ENCODE measurements at regions not wholly inside any gene's neighbourhood (a gene's known extent, or its start where the extent isn't known, plus 50 kb on each side); places are given as distances from the start of the nearest gene placed in this dataset.
"Not testable (repeated sequence)": the region's sequence is repeated elsewhere in the genome, so short reads cannot be mapped to it uniquely, and the experiment has no call there.

- no peak overlapping the region for H3K4me3 Mint-ChIP-seq
- H3K4me1 Mint-ChIP-seq, result no peaks in the 10 kb centered on the region
- H3K9me3 Mint-ChIP-seq, result peaks cover 0 to 4% (median 0%) of the 10 kb centered on the region in 8 donors
- no peaks in the 10 kb centered on the region for H3K36me3 Mint-ChIP-seq
- no peak overlapping the region for H3K27ac Mint-ChIP-seq
- POLR2A ChIA-PET (ENCODE audit: partially characterized antibody), result no interaction called here
- no peaks in the 10 kb centered on the region for H3K27me3 Mint-ChIP-seq
- H3K9me3 ChIP-seq (ENCODE audit: control insufficient read depth in 1 of 2, low read length in 2 of 2), result no peaks in the 10 kb centered on the region
- no peaks in the 10 kb centered on the region for H3K36me3 ChIP-seq (ENCODE audit: insufficient read depth, low read length)
- no peaks in the 10 kb centered on the region for H3K4me1 ChIP-seq (ENCODE audit: insufficient read depth, low read length)
- intact Hi-C loops (cut with micrococcal nuclease), result no loop called here
- H3K4me3 ChIP-seq (ENCODE audit: low read length in 2 of 2), result no peak overlapping the region
- CTCF ChIA-PET (ENCODE audit: partially characterized antibody), result no interaction called here
- H3K27me3 ChIP-seq (ENCODE audit: insufficient read depth, low read length), result no peaks in the 10 kb centered on the region
- no peak for DNase-seq
- no peak overlapping the region for H3K27ac ChIP-seq (ENCODE audit: low read depth, low read length)
Measured at GRCh38 chr20:19049514-19049913, 162.9 kb upstream of the SLC24A3 start.

DNA sequence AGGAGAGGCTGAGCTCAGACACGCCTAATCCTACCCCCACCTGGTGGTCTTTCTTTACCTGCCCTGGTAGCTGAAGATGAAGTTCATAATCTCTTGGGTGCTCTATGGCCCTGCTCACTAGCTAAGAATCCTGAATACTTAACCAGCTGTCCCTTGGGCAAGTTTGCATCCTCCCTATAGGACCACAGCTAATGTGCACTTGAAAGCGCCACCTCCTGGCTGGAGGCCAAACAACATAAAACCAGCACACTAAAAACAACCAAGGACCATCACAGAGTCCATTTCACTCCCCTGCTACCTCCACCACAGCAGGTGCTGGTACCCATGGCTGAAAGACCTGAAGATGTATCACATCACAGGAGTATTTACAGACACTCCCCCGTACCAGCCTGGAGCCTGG, 155.5 kb upstream of the SLC24A3 start:
- H3K27me3 ChIP-seq (ENCODE audit: insufficient read depth, low read length), result no peaks in the 10 kb centered on the region
- no peaks in the 10 kb centered on the region for H3K9me3 ChIP-seq (ENCODE audit: control insufficient read depth in 1 of 2, low read length in 2 of 2)
- Mint-ChIP-seq H3K4me3 (no peak overlapping the region), H3K36me3 (no peaks in the 10 kb centered on the region), H3K4me1 (no peaks in the 10 kb centered on the region), H3K27ac (no peak overlapping the region), H3K9me3 (peaks cover 0 to 31% (median 18%) of the 10 kb centered on the region in 8 donors), H3K27me3 (peaks cover 0 to 4% of the 10 kb centered on the region in 2 donors)
- POLR2A ChIA-PET (ENCODE audit: partially characterized antibody), result no interaction called here
- H3K4me3 ChIP-seq (ENCODE audit: low read length in 2 of 2), result no peak overlapping the region
- H3K36me3 ChIP-seq (ENCODE audit: insufficient read depth, low read length), result no peaks in the 10 kb centered on the region
- no peak overlapping the region for H3K27ac ChIP-seq (ENCODE audit: low read depth, low read length)
- CTCF ChIA-PET (ENCODE audit: partially characterized antibody), result interaction anchor here (1.1 to 1.3 kb wide), 2 partner anchors 423 to 425 kb away, joined by 3 read pairs; no protein-coding TSS in a partner anchor
- DNase-seq, result no peak
- intact Hi-C loops (cut with micrococcal nuclease), result no loop called here
- no peaks in the 10 kb centered on the region for H3K4me1 ChIP-seq (ENCODE audit: insufficient read depth, low read length)

- peaks cover 1 to 67% (median 34%) of the 10 kb centered on the region in 8 donors for H3K9me3 Mint-ChIP-seq
- POLR2A ChIA-PET (ENCODE audit: partially characterized antibody); H3K27ac Mint-ChIP-seq; H3K27ac ChIP-seq (ENCODE audit: low read depth, low read length); H3K4me1 Mint-ChIP-seq; H3K27me3 Mint-ChIP-seq; intact Hi-C loops (cut with micrococcal nuclease); H3K9me3 ChIP-seq (ENCODE audit: control insufficient read depth in 1 of 2, low read length in 2 of 2); H3K36me3 Mint-ChIP-seq; H3K36me3 ChIP-seq (ENCODE audit: insufficient read depth, low read length); DNase-seq; H3K4me3 ChIP-seq (ENCODE audit: low read length in 2 of 2); CTCF ChIA-PET (ENCODE audit: partially characterized antibody); H3K4me3 Mint-ChIP-seq; H3K27me3 ChIP-seq (ENCODE audit: insufficient read depth, low read length); H3K4me1 ChIP-seq (ENCODE audit: insufficient read depth, low read length): not testable (repeated sequence)
Measured at GRCh38 chr20:19064788-19065187, 147.7 kb upstream of the SLC24A3 start.

DNA sequence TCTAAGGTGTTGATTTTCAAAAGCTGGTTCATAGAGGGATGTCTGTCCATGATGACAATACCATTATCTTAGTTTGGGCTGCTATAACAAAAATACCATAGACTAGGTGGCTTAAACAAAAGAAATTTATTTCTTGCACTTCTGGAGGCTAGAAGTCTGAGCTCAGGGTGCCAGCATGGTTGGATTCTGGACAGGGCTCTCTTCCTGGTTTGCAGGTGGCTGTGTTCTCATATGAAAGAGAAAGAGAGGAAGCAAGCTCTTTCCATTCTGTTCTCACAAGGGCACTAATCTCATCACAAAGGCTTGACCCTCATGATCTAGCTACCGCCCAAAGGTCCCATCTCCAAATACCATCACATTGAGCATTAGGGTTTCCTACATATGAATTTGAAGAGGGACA, 144.5 kb upstream of the SLC24A3 start:
- no peaks in the 10 kb centered on the region for H3K4me1 Mint-ChIP-seq
- DNase-seq, result no peak
- POLR2A ChIA-PET (ENCODE audit: partially characterized antibody), result no interaction called here

DNA sequence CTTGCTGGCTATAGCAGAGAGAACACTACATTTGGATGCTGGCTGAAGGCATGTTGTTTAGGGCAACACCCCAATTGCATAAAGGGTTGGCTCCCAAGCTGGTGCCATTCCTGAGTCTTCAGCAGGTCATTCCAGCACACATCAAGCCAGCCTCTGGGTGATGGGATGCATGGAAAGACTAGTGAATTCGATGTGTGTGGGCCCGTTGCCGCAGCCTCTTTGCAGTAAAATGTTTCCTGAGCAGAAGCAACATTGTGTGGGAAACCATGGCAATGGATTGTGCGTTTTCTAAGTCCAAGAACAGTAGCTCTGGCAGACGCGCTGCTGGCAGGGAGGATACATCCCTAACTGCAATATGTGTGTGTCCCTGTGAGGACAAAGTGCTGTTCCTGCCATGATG, 142.4 kb upstream of the SLC24A3 start:
- H3K27me3 Mint-ChIP-seq, result no peaks in the 10 kb centered on the region
- no peak for DNase-seq
- H3K4me1 ChIP-seq (ENCODE audit: insufficient read depth, low read length), result no peaks in the 10 kb centered on the region
- no peak overlapping the region for H3K4me3 ChIP-seq (ENCODE audit: low read length in 2 of 2)
- no peak overlapping the region for H3K27ac Mint-ChIP-seq
- POLR2A ChIA-PET (ENCODE audit: partially characterized antibody), result no interaction called here
- H3K9me3 ChIP-seq (ENCODE audit: control insufficient read depth in 1 of 2, low read length in 2 of 2), result peaks cover 0 to 3% of the 10 kb centered on the region in 2 donors
- no peaks in the 10 kb centered on the region for H3K27me3 ChIP-seq (ENCODE audit: insufficient read depth, low read length)
- H3K9me3 Mint-ChIP-seq, result peaks cover 0 to 26% (median 9%) of the 10 kb centered on the region in 8 donors
- H3K4me3 Mint-ChIP-seq, result no peak overlapping the region
- H3K4me1 Mint-ChIP-seq, result peaks cover 0 to 4% (median 0%) of the 10 kb centered on the region in 4 donors
- no peaks in the 10 kb centered on the region for H3K36me3 Mint-ChIP-seq
- intact Hi-C loops (cut with micrococcal nuclease), result no loop called here
- CTCF ChIA-PET (ENCODE audit: partially characterized antibody), result no interaction called here
- H3K36me3 ChIP-seq (ENCODE audit: insufficient read depth, low read length), result no peaks in the 10 kb centered on the region
- no peak overlapping the region for H3K27ac ChIP-seq (ENCODE audit: low read depth, low read length)

More for the DNA sequence above, 144.5 kb upstream of the SLC24A3 start:
- Histone ChIP-seq H3K27ac (ENCODE audit: low read depth, low read length) (no peak overlapping the region), H3K9me3 (ENCODE audit: control insufficient read depth in 1 of 2, low read length in 2 of 2) (peaks cover 0 to 5% of the 10 kb centered on the region in 2 donors), H3K36me3 (ENCODE audit: insufficient read depth, low read length) (no peaks in the 10 kb centered on the region), H3K27me3 (ENCODE audit: insufficient read depth, low read length) (no peaks in the 10 kb centered on the region), H3K4me3 (ENCODE audit: low read length in 2 of 2) (no peak overlapping the region), H3K4me1 (ENCODE audit: insufficient read depth, low read length) (no peaks in the 10 kb centered on the region)
- intact Hi-C loops (cut with micrococcal nuclease), result no loop called here
- no peaks in the 10 kb centered on the region for H3K27me3 Mint-ChIP-seq
- CTCF ChIA-PET (ENCODE audit: partially characterized antibody), result interaction anchor here (1.0 kb wide), 1 partner anchor 43 kb away, joined by 3 read pairs; no protein-coding TSS in a partner anchor
- H3K4me3 Mint-ChIP-seq, result no peak overlapping the region
- peaks cover 2 to 43% (median 22%) of the 10 kb centered on the region in 8 donors for H3K9me3 Mint-ChIP-seq
- H3K27ac Mint-ChIP-seq, result no peak overlapping the region
- peaks cover 0 to 2% of the 10 kb centered on the region in 2 donors for H3K36me3 Mint-ChIP-seq

DNA sequence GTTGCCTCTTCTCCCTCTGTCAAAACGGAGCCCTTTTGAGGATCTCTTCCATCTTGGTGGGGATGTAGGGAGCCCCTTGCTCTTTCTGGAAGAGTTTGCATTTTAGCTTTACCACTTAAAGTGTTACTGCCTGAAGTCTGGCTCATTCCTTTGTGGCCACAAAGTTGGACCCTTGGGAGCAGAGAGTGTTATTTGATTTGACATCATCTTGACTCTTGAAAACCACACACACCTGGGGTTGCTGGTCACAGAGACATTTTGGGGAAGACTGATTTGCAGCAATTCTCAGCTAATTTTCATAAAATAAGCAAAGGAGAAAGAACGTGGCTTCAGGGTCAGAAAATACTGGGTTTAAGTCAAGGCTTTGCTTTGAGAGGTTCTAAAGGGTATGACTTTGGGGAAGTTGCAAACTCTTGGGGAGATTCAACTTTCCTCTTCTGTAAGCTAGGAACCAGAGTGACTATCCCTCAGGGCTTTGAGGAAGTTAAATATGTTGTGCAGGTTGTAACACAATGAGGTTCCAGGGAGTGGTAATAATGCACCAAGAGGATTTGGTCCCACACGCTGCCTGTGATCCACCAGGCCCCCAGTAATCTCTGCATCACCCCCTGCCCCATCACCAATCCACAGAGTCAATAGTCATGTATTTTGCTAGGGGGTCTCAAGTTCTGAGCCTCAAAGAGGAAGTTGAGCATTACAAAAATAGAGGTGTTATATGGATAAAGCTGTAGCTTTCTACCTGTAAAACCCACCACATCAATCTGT, 141.6 kb upstream of the SLC24A3 start:
- ChIA-PET POLR2A (ENCODE audit: partially characterized antibody) (no interaction called here), CTCF (ENCODE audit: partially characterized antibody) (no interaction called here)
- peaks cover 0 to 4% (median 0%) of the 10 kb centered on the region in 4 donors for H3K4me1 Mint-ChIP-seq
- Histone ChIP-seq H3K4me3 (ENCODE audit: low read length in 2 of 2) (no peak overlapping the region), H3K27me3 (ENCODE audit: insufficient read depth, low read length) (no peaks in the 10 kb centered on the region), H3K27ac (ENCODE audit: low read depth, low read length) (no peak overlapping the region), H3K36me3 (ENCODE audit: insufficient read depth, low read length) (no peaks in the 10 kb centered on the region), H3K9me3 (ENCODE audit: control insufficient read depth in 1 of 2, low read length in 2 of 2) (no peaks in the 10 kb centered on the region), H3K4me1 (ENCODE audit: insufficient read depth, low read length) (no peaks in the 10 kb centered on the region)
- H3K36me3 Mint-ChIP-seq, result no peaks in the 10 kb centered on the region
- no peak for DNase-seq
- peaks cover 0 to 18% (median 5%) of the 10 kb centered on the region in 8 donors for H3K9me3 Mint-ChIP-seq
- intact Hi-C loops (cut with micrococcal nuclease), result no loop called here
- no peaks in the 10 kb centered on the region for H3K27me3 Mint-ChIP-seq
- H3K27ac Mint-ChIP-seq, result no peak overlapping the region
- H3K4me3 Mint-ChIP-seq, result no peak overlapping the region

DNA sequence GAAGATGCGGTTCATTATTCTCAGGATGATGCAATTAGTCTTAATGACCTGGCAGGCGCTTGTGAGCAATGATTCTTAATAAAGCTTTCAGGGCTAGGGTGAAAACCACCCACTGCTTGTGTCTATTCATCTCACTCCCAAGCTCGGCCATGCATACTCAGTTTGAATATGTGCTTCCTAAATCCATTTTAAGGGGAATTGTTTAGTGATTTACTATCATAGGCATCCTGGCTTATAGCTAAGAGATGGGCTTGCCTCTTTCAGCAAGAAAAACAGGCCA, 141.1 kb upstream of the SLC24A3 start:
- peaks cover 0 to 4% (median 0%) of the 10 kb centered on the region in 4 donors for H3K4me1 Mint-ChIP-seq

More for the DNA sequence above, 141.1 kb upstream of the SLC24A3 start:
- H3K27ac ChIP-seq (ENCODE audit: low read depth, low read length), result no peak overlapping the region
- no peak overlapping the region for H3K4me3 ChIP-seq (ENCODE audit: low read length in 2 of 2)
- no peaks in the 10 kb centered on the region for H3K36me3 ChIP-seq (ENCODE audit: insufficient read depth, low read length)
- no peaks in the 10 kb centered on the region for H3K4me1 ChIP-seq (ENCODE audit: insufficient read depth, low read length)
- H3K9me3 ChIP-seq (ENCODE audit: control insufficient read depth in 1 of 2, low read length in 2 of 2), result no peaks in the 10 kb centered on the region
- ChIA-PET CTCF (ENCODE audit: partially characterized antibody) (no interaction called here), POLR2A (ENCODE audit: partially characterized antibody) (no interaction called here)
- Mint-ChIP-seq H3K9me3 (peaks cover 0 to 18% (median 5%) of the 10 kb centered on the region in 8 donors), H3K4me3 (no peak overlapping the region), H3K27ac (no peak overlapping the region), H3K36me3 (no peaks in the 10 kb centered on the region), H3K27me3 (peaks cover 0 to 2% of the 10 kb centered on the region in 2 donors)
- DNase-seq, result no peak
- H3K27me3 ChIP-seq (ENCODE audit: insufficient read depth, low read length), result no peaks in the 10 kb centered on the region
- intact Hi-C loops (cut with micrococcal nuclease), result no loop called here
